Erythroblast (primary cell): ENCODE measurements at regions not wholly inside any gene's neighbourhood (a gene's known extent, or its start where the extent isn't known, plus 50 kb on each side); places are given as distances from the start of the nearest gene placed in this dataset.

Experiments used
- GATA1 ChIP-seq: IDR thresholded peaks from 2 replicates; pipeline ENCODE4 v1.6.1; 2011; ENCODE audit warnings: low read depth, mild to moderate bottlenecking, control low read depth, low read length, moderate library complexity
- POLR2A ChIP-seq: IDR thresholded peaks from 2 replicates; pipeline ENCODE4 v1.6.1; 2011; ENCODE audit warnings: mild to moderate bottlenecking, low read length

GRCh38 chr10:90125456-90126255 lies 424.3 kb downstream of the KIF20B start:
- no peak for TF ChIP-seq POLR2A
- no peak for TF ChIP-seq GATA1
